IMR-90 (cell line): ENCODE measurements at regions not wholly inside any gene's neighbourhood (a gene's known extent, or its start where the extent isn't known, plus 50 kb on each side); places are given as distances from the start of the nearest gene placed in this dataset.

ENCODE experiments used
- CEBPB ChIP-seq: IDR thresholded peaks from 2 replicates; pipeline ENCODE4 v1.6.1; 2012; ENCODE audit warnings: low read depth, low read length, improper control_type of control experiment
- CTCF ChIP-seq: conservative IDR thresholded peaks from 2 replicates; pipeline ENCODE4 v1.5.1; 2012; ENCODE audit warnings: mild to moderate bottlenecking, low read depth, low read length, improper control_type of control experiment
- ELK1 ChIP-seq: fragments of 150-350 bp; IDR thresholded peaks from 2 replicates; pipeline ENCODE4 v1.6.1; 2016; ENCODE audit warnings: low read depth, mild to moderate bottlenecking, low read length, moderate library complexity, borderline replicate concordance
- FOS ChIP-seq: fragments of 150-350 bp; IDR thresholded peaks from 2 replicates; pipeline ENCODE4 v1.6.1; 2016; ENCODE audit warnings: low read depth, low read length
- POLR2A ChIP-seq: IDR thresholded peaks from 2 replicates; pipeline ENCODE4 v1.6.1; 2012; ENCODE audit warnings: mild to moderate bottlenecking, low read depth, low read length
- RAD21 ChIP-seq: IDR thresholded peaks from 2 replicates; pipeline ENCODE4 v1.6.1; 2012; ENCODE audit warnings: low read length, improper control_type of control experiment
- RFX5 ChIP-seq: IDR thresholded peaks from 2 replicates; pipeline ENCODE4 v1.8.0; 2012; ENCODE audit warnings: low read depth, mild to moderate bottlenecking, low read length, moderate library complexity
- SMC3 ChIP-seq: fragments of 150-350 bp; IDR thresholded peaks from 2 replicates; pipeline ENCODE4 v1.6.1; 2016; ENCODE audit warnings: low read depth, mild to moderate bottlenecking, antibody characterized with exemption, low read length, moderate library complexity
- USF2 ChIP-seq: fragments of 150-350 bp; IDR thresholded peaks from 2 replicates; pipeline ENCODE4 v1.6.1; 2017; ENCODE audit warnings: mild to moderate bottlenecking, antibody characterized with exemption, low read length, low read depth

GRCh38 chr2:225196579-225196978, 154.3 kb upstream of the DOCK10 start:
- no peak for TF ChIP-seq SMC3
- TF ChIP-seq POLR2A, result no peak
- TF ChIP-seq CTCF, result no peak
- TF ChIP-seq FOS, result no peak
- no peak for TF ChIP-seq RFX5
- TF ChIP-seq CEBPB, result no peak
- TF ChIP-seq RAD21, result no peak
- TF ChIP-seq ELK1, result no peak
- no peak for TF ChIP-seq USF2
